ENCODE measurements at regions not wholly inside any gene's neighbourhood (a gene's known extent, or its start where the extent isn't known, plus 50 kb on each side); places are given as distances from the start of the nearest gene placed in this dataset.

DNA sequence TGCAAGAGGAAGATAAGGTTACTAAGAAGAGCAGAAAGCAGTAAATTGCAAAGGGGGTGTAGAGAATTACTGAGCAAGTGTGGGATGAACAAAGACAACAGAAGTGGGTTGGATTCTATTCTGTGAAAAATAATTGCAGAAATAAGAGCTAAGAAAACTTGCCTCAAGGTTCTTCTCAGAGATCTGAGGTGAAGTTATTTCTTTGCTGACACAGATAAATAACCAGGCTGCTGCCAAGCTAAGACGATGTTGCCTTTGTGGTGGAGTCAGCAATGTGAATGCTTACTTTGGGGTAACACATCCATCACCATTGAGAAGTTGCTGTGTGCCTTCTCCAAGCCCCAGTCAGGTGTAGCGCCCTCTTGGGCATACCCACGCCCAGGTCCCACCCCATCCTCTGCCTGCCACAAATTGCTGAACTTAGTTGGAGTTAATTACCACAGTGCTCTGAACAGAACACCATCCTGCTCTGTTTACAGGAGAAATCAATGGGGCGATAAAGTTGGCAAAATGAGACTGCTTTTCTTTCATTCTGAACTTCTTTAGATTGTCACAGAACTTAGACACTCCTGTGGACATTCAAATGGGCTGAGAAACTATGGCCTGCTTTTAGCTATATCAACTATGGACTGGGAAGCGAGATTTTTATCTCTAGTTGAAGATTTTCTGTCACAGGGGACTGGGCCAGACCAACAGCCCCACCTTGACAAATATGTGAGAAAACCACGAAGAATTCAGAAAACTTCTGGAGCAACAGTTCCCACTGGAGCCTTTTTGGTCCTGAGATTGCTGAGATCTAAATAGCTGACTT lies 283.6 kb downstream of the TMX3 start:
- TF ChIP-seq, protein P1, sequence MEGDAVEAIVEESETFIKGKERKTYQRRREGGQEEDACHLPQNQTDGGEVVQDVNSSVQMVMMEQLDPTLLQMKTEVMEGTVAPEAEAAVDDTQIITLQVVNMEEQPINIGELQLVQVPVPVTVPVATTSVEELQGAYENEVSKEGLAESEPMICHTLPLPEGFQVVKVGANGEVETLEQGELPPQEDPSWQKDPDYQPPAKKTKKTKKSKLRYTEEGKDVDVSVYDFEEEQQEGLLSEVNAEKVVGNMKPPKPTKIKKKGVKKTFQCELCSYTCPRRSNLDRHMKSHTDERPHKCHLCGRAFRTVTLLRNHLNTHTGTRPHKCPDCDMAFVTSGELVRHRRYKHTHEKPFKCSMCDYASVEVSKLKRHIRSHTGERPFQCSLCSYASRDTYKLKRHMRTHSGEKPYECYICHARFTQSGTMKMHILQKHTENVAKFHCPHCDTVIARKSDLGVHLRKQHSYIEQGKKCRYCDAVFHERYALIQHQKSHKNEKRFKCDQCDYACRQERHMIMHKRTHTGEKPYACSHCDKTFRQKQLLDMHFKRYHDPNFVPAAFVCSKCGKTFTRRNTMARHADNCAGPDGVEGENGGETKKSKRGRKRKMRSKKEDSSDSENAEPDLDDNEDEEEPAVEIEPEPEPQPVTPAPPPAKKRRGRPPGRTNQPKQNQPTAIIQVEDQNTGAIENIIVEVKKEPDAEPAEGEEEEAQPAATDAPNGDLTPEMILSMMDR (conservative IDR thresholded peaks at IDR 0.05; ENCODE audit: low read length) = no peak
- TF ChIP-seq EZH2phosphoT487 (IDR thresholded peaks at IDR 0.05; ENCODE audit: borderline replicate concordance) = no peak
